ENCODE measurements at regions not wholly inside any gene's neighbourhood (a gene's known extent, or its start where the extent isn't known, plus 50 kb on each side); places are given as distances from the start of the nearest gene placed in this dataset.

DNA sequence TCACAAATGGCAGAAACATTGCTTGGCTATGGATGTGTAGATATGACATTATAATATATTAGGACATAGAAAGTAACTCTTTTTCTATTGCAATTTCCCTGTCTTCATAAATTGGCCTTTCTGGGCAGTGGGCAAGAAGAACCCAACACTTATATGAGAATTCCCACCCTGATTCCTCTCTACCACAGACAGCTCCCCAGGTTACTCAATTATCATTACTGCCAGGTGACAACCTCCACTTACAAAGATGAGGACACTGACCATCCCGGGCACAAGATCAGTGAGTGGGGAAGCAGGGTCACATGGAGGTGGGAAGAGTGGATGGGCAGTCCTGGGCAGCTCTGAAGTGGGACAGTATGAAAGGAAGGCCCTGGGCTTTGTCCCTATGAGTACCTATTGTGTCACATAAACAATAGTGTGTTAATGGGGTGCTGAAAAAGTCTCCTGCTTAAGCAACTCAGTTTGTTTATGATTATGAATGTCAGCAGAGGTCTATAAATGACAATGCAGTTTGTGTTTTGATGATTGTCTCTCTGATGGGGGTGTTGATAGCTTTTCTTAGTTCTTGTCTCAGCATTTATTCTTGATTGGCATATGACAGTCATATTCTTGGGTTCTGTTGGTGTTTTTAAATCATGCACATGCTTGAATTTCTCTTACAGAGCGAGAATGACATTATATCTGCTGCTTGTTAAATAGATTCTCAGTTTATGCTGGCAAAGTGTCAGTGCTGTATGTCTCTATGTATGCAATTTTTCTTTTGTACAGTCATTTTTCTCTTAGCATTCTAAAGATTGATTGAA lies 99.9 kb downstream of the SLIT2 start:
- TF ChIP-seq, protein P1, sequence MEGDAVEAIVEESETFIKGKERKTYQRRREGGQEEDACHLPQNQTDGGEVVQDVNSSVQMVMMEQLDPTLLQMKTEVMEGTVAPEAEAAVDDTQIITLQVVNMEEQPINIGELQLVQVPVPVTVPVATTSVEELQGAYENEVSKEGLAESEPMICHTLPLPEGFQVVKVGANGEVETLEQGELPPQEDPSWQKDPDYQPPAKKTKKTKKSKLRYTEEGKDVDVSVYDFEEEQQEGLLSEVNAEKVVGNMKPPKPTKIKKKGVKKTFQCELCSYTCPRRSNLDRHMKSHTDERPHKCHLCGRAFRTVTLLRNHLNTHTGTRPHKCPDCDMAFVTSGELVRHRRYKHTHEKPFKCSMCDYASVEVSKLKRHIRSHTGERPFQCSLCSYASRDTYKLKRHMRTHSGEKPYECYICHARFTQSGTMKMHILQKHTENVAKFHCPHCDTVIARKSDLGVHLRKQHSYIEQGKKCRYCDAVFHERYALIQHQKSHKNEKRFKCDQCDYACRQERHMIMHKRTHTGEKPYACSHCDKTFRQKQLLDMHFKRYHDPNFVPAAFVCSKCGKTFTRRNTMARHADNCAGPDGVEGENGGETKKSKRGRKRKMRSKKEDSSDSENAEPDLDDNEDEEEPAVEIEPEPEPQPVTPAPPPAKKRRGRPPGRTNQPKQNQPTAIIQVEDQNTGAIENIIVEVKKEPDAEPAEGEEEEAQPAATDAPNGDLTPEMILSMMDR (IDR thresholded peaks at IDR 0.05): no peak
- intact Hi-C loops (cut with micrococcal nuclease): no loop called here
- no peaks in the 10 kb centered on the region for H3K36me3 Mint-ChIP-seq
- no peak for ATAC-seq
- H3K27ac Mint-ChIP-seq: no peak overlapping the region
- H3K36me3 ChIP-seq (ENCODE audit: control insufficient read depth, insufficient read depth, low read length): no peaks in the 10 kb centered on the region
- no peaks in the 10 kb centered on the region for H3K4me1 ChIP-seq (ENCODE audit: control insufficient read depth, insufficient read depth, low read length)
- H3K27me3 Mint-ChIP-seq (ENCODE audit: low read depth in 2 of 2): no peaks in the 10 kb centered on the region
- H3K27me3 ChIP-seq (ENCODE audit: control insufficient read depth, insufficient read depth, low read length): no peaks in the 10 kb centered on the region
- no peak overlapping the region for H3K4me3 Mint-ChIP-seq
- no peak overlapping the region for H3K27ac ChIP-seq (ENCODE audit: low read length)
- no peaks in the 10 kb centered on the region for H3K9me3 Mint-ChIP-seq
- H3K4me3 ChIP-seq (ENCODE audit: low read length): no peak overlapping the region
- no peak for DNase-seq
- no peaks in the 10 kb centered on the region for H3K4me1 Mint-ChIP-seq
- no peaks in the 10 kb centered on the region for H3K9me3 ChIP-seq (ENCODE audit: control insufficient read depth, insufficient read depth, low read length)
- WGBS (ENCODE audit: insufficient coverage): 57% methylated on average over 2 of the region's 2 CpGs

DNA sequence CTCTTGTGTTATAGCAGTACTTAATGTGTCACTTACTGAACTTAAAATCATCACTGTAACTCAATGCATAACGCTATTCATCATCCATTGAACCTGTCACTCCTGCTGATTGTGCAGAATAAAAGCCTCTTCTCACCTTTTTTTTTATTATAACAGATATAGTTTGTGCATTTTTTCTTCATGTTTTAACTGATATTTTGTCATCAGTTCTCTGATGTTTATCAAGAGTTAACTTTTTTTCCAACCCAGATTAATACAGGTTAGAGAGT lies 100.4 kb downstream of the SLIT2 start:
- Mint-ChIP-seq H3K4me1 (no peaks in the 10 kb centered on the region), H3K27me3 (ENCODE audit: low read depth in 2 of 2) (no peaks in the 10 kb centered on the region), H3K9me3 (no peaks in the 10 kb centered on the region), H3K4me3 (no peak overlapping the region), H3K36me3 (no peaks in the 10 kb centered on the region), H3K27ac (no peak overlapping the region)
- H3K4me1 ChIP-seq (ENCODE audit: control insufficient read depth, insufficient read depth, low read length): no peaks in the 10 kb centered on the region
- no peak for DNase-seq
- no peak overlapping the region for H3K4me3 ChIP-seq (ENCODE audit: low read length)
- no peaks in the 10 kb centered on the region for H3K27me3 ChIP-seq (ENCODE audit: control insufficient read depth, insufficient read depth, low read length)
- no peaks in the 10 kb centered on the region for H3K9me3 ChIP-seq (ENCODE audit: control insufficient read depth, insufficient read depth, low read length)
- intact Hi-C loops (cut with micrococcal nuclease): no loop called here
- TF ChIP-seq, protein P1 (IDR thresholded peaks at IDR 0.05): no peak
- no peaks in the 10 kb centered on the region for H3K36me3 ChIP-seq (ENCODE audit: control insufficient read depth, insufficient read depth, low read length)
- H3K27ac ChIP-seq (ENCODE audit: low read length): no peak overlapping the region
- ATAC-seq: no peak
- no CpG with 5 or more reads among the region's 1 CpG for WGBS (ENCODE audit: insufficient coverage)

DNA sequence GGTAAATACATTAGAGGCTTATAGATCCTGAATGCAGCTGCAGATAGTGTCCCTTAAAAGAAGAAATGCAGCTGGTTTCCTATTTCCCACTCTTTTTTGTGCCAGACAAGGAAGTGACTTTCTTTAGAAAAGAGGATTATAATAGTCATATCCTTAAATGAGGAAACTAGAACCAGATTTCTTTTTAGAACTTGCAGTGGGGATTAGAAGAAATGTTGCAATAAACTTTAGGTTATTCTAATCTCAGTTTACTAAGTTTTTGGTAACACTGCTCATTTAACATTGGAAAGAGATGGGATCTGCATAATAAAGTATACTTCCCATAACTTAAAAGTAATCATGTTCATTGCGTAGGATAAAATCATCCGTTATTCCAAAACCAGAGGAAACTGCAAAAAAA lies 101.9 kb downstream of the SLIT2 start:
- DNase-seq (no peak), ATAC-seq (no peak)
- no peaks in the 10 kb centered on the region for H3K36me3 Mint-ChIP-seq
- intact Hi-C loops (cut with micrococcal nuclease): no loop called here
- H3K9me3 ChIP-seq (ENCODE audit: control insufficient read depth, insufficient read depth, low read length): no peaks in the 10 kb centered on the region
- no peak overlapping the region for H3K27ac ChIP-seq (ENCODE audit: low read length)
- H3K4me1 Mint-ChIP-seq: no peaks in the 10 kb centered on the region
- no peak overlapping the region for H3K4me3 Mint-ChIP-seq
- H3K27me3 Mint-ChIP-seq (ENCODE audit: low read depth in 2 of 2): no peaks in the 10 kb centered on the region
- H3K36me3 ChIP-seq (ENCODE audit: control insufficient read depth, insufficient read depth, low read length): no peaks in the 10 kb centered on the region
- TF ChIP-seq, protein P1 (IDR thresholded peaks at IDR 0.05): no peak
- H3K4me1 ChIP-seq (ENCODE audit: control insufficient read depth, insufficient read depth, low read length): no peaks in the 10 kb centered on the region
- no peaks in the 10 kb centered on the region for H3K9me3 Mint-ChIP-seq
- H3K27ac Mint-ChIP-seq: no peak overlapping the region
- no peaks in the 10 kb centered on the region for H3K27me3 ChIP-seq (ENCODE audit: control insufficient read depth, insufficient read depth, low read length)
- no peak overlapping the region for H3K4me3 ChIP-seq (ENCODE audit: low read length)
- no CpG with 5 or more reads among the region's 2 CpGs for WGBS (ENCODE audit: insufficient coverage)

DNA sequence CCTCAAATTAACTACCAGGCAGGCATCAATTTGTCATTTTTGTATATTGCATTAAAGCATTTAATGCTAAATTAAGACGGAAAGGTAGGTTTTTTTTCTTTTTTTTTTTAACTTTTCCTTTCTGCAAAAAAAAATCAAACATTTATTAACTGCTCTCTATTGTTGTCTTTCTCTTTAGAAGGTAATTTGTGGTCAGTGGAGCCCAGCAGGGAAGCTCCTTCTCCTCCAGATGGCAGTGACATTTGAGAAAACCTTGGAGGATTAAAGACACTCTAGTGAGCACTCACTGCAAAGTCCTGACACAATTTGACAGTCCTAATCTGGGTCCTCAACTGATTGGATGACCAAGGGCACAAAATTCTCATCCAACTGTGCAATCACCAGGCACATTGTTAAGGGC lies 102.4 kb downstream of the SLIT2 start:
- TF ChIP-seq, protein P1 (IDR thresholded peaks at IDR 0.05): no peak
- WGBS (ENCODE audit: insufficient coverage): no CpG with 5 or more reads among the region's 1 CpG

More for the DNA sequence above, 102.4 kb downstream of the SLIT2 start:
- no peaks in the 10 kb centered on the region for H3K36me3 ChIP-seq (ENCODE audit: control insufficient read depth, insufficient read depth, low read length)
- no peak overlapping the region for H3K4me3 ChIP-seq (ENCODE audit: low read length)
- Mint-ChIP-seq H3K36me3 (no peaks in the 10 kb centered on the region), H3K27me3 (ENCODE audit: low read depth in 2 of 2) (no peaks in the 10 kb centered on the region), H3K27ac (no peak overlapping the region), H3K4me3 (no peak overlapping the region), H3K4me1 (no peaks in the 10 kb centered on the region), H3K9me3 (no peaks in the 10 kb centered on the region)
- intact Hi-C loops (cut with micrococcal nuclease): no loop called here
- no peak overlapping the region for H3K27ac ChIP-seq (ENCODE audit: low read length)
- no peaks in the 10 kb centered on the region for H3K9me3 ChIP-seq (ENCODE audit: control insufficient read depth, insufficient read depth, low read length)
- DNase-seq (no peak), ATAC-seq (no peak)
- H3K4me1 ChIP-seq (ENCODE audit: control insufficient read depth, insufficient read depth, low read length): no peaks in the 10 kb centered on the region
- H3K27me3 ChIP-seq (ENCODE audit: control insufficient read depth, insufficient read depth, low read length): no peaks in the 10 kb centered on the region

Measured in natural killer cell (primary cell).